Right lung (tissue), 2 donors: ENCODE measurements at regions not wholly inside any gene's neighbourhood (a gene's known extent, or its start where the extent isn't known, plus 50 kb on each side); places are given as distances from the start of the nearest gene placed in this dataset.
"Not testable (repeated sequence)": the region's sequence is repeated elsewhere in the genome, so short reads cannot be mapped to it uniquely, and the experiment has no call there.

Source experiments
- DNase-seq, 2 donors: peaks; one replicate each; pipeline ENCODE4 v3.0.0-alpha.2; 2013

DNA sequence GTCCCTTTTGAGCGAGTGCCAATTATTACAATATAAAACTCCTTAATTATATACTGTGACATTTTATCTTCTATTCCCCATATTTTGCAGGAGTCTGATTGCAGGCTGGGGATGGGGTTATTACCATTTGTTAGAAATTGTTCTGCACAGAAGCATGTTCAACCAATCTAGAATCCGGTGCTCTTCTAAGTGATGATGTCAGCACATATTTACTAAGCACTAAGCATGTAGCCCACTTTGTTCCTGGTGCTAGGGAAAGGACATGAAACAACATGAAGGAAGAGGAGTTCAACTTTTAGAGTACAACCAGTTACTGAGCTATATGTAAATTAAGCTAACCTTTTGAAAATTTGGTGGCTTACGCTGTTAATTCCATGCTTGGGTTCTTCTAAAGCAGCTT, 52.8 kb upstream of the IL1RAPL2 start:
- DNase-seq = no peak

DNA sequence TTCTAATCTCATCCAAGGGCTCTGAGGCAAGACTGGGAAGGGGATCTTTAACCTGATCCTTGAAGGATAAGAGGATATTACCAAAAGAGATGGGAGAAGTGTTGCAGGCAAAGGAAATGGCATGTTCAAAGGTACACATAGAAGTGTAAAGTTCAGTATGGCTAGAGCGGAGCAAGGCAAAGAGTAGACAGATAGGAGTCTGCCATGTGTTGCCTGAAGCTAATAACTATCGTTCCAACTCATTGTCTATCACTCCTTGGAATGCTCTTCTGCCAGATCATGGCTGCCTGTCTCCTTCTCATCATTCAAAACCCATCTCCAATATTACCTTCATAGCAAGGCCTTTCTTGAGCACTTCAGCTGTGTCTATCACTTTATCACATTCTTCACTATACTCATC, 55.2 kb upstream of the IL1RAPL2 start:
- DNase-seq = no peak

DNA sequence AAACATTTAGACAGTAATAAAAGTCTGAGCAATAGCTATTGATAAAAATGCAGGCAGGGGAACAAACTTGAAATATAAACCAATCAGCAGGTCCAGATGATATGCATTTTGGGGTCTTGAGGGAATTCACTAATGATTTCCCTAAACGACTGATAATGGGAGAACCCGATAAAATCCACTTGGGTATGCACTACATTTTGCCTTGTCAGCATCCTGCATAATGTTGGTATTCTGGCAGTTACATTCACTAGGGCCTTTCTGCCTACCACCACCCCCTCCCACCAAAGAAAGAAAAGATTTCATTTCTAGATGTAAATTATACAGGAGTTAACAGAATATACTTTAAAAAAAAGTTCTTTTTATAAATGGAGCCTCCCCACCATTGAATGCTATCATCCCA, 63.5 kb upstream of the IL1RAPL2 start:
- no peak for DNase-seq

DNA sequence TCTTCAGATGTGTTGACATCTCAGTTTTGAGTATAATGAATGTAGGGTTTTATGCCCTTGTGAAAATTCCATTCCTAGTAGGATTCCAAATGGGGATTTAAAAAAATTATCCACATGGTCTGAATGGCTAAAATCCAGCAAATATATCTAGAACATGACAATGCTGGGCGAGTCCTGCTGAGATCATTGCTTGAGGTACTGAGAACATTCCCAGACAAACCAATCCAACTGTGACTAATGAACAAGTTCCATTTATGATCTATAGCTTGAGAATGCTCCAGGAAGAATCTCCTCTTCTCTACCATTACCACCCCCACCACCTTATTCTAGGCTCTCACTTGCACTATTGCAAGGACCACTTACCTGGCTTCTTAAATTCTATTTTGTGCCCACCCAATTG, 77.2 kb upstream of the IL1RAPL2 start:
- DNase-seq = no peak

DNA sequence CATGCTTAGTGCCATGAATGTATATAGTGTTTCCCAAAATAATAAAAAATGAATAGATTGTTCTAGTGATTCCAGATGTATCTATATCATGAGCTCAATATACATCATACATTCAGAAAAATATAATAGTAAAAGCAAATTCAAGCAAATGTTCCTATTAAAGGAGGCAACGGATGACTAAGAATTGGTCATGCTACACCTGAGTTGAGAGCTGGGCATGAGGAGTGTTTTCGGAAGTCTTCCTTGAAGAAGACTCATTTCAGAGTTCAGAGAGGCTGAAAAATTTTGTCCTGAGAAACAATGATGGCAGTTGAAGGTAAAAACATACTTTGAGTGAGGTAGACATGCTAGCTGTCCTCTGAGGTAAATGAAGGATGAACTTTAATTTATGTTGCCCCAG, 79.3 kb upstream of the IL1RAPL2 start:
- no peak for DNase-seq

DNA sequence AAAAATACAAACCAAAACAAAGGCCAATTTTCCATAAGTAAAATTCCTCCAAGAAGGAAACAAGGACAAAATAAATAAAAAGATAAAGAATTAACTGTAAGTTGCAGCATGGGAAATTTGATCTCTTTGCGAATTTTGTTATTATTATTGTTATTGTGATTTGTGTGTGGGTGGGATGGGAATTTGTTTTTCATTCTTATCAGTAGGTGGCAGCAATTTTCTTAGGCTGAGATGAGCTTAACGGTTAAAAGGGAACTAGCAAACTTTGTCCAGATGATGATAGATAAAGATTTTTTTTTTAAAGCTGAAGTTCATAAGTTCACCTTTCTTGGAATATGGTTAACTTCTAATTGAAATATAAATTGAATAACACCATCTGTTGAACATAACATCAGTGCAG, 83.2 kb upstream of the IL1RAPL2 start:
- no peak for DNase-seq

DNA sequence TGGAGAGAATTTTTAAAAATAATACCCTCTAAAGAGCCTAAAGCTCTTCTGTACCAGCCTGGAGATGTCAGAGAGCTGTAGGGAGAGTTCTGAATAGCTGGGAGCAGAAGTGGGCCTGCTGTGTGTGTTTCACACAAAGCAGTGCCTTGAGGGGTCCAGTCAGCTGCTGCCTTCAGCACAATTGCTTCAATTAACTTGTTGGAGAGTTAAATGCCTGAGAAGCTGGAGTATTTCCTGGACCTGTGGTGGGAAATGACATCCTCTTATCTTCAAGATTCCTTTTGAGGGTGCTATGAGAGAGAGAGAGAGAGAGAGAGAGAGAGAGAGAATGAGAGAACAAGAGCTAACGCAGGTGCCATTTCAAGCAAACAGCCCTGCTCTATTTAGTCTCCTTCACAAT, 96.2 kb upstream of the IL1RAPL2 start:
- no peak for DNase-seq

DNA sequence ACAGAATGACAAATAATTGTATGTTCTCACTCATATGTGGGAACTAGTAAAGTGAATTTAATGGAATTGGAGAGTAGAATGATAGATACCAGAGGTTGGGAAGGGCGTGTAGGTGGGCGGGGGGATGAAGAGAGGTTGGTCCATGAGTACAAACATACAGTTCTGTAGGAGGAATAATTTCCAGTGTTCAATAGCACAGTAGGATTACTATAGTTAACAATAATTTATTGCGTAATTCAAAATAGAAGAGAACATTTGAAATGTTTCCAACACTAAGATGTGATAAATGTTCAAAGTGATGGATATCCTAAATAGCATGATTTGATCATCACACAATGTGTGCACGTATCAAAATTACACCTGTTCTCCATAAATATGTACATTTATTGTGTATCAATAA, 106.2 kb upstream of the IL1RAPL2 start:
- DNase-seq = no peak

DNA sequence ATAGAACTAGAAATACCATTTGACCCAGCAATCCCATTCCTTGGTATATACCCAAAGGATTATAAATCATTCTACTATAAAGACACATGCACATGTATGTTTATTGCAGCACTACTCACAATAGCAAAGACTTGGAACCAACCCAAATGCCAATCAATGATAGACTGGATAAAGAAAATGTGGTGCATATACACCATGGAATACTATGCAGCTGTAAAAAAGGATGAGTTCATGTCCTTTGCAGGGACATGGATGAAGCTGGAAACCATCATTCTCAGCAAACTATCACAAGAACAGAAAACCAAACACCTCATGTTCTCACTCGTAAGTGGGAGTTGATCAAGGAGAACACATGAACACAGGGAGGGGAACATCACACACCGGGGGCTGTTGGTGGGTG, 108.9 kb upstream of the IL1RAPL2 start:
- DNase-seq = not testable (repeated sequence)

DNA sequence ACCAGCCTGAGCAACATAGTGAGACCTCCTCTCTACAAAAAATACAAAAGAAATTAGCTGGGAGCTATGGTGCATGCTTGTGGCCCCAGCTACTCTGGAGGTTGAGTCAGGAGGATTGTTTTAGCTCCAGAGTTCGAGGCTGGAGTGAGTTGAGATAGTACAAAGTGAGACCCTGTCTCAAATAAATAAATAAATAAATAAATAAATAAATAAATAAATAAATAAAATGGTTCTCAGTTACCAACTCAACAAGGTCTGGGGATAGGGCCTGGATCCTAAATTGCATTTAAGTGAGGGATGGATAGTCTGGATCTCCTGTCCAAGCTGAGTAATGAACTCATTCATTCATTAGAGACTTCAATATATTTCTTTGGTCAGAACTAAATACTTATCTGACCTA, 115.7 kb upstream of the IL1RAPL2 start:
- no peak for DNase-seq

DNA sequence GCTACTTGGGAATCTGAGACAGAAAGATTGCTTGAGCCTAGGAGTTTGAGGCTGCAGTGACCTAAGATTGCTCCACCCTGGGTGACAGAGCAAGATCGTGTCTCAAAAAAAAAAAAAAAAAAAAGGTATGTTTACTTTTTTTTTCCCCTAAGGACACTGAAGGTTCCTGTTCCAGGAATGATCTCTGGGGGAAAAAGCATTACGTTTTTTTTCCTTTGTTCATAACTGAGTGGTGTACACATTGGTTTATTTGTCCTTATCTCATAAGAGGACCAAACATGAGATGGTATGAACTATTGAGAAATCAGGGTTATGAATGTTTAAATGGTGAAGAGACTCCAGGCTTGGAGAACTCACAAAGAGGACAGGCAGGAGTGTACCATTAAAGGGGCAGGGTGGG, 120.4 kb upstream of the IL1RAPL2 start:
- no peak for DNase-seq

DNA sequence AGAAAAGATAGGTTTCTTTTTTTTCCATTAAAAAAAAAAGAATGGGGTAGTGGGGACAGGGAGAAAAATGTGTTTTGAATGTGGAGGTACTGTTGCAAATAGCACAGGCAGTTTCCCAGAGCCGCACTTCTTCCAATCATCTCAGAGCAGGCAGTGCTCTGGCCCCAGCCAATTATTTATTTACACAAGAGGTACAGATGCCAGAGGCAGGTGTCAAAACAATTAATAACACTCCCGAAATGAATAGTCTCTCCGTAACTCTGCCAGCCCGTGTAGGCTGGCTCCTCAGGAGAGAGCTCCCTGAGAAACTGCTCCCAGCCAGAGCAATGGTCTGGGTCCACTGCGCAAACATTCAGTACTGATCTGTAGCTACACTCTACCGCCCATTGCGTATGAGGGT, 130.8 kb upstream of the IL1RAPL2 start:
- no peak for DNase-seq

DNA sequence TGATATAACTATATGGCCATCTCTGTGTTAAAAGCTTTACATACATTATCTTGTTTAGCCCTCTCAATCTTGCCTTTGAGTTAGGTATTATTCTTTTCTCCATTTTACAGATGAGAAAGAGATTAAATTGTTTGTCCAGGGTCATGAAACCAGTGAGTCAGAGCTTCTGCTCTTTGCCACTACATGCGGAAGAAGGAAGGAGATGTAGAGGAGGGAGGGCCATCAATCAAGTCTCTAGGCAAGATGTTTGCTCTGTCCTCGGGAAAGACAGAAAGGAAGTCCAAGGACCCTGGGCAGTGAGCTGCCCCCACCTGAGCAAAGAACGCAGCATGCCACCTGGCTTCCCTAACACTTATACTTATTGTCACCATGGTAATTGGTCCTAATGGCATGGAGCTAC, 133.7 kb upstream of the IL1RAPL2 start:
- DNase-seq = no peak

DNA sequence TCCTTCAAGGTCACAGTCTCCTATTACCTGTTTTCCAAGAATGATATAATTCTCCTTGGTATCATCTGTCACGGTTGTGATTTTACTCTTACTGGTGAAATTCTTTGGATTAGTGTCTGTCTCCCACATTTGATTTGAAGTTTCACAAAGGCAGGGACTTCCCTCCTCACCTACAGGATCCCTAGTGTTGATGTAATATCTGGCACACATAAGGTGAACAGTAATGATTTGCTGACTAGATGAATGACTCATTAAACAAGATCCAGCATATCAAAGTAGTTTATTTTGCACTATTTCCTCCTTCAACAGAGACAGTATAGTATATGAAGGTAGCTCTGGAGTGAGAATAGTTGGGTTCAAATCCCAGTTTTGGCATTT, 135.3 kb upstream of the IL1RAPL2 start:
- no peak for DNase-seq

DNA sequence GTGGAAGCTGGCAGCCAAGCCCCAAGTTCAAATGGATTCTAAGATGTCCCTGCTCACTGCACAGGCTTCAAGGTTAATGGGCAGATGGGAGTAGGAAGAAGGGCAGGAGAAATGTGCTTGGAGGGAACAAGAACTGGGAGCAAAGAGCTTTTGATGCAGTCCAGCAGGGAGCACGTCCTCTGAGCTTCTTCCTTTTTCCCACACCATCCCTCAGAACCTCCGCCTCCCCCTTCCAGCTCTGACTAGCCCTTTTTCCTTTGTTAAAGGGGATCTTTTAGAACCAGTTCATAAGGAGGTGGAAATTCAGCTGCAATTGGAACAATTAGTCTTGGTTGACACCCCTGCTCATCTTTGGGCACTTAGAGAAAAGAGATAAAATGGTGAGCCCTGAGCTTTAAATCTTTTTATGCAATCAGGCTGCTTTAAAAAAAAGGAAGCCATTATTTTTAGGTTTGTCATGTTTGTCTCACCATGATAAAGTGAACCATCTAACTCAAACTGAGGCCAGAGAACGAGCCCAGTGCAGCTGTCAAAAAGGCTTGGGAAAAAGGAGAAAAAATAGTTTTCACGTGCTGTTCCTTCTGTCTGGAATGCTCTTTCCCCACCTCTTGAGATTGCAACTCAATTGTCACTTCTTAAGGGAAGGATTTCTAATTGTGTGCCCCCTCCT, 135.8 kb upstream of the IL1RAPL2 start:
- DNase-seq = no peak

DNA sequence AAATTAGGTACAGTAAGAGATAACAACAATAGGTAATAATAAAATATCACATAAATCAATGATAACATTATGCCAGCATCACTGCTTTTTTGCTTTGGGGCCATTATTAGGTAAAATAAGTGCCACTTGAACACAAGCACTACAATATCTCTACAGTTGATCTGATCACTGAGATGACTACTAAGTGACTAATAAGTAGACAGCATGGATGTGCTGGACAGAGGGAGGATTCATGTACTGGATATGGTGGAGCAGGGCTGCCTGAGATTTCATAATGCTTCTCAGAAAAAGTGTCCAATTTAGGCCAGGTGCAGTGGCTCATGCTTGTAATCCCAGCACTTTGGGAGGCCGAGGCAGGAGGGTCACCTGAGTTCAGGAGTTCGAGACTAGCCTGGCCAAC, 137.8 kb upstream of the IL1RAPL2 start:
- no peak for DNase-seq

DNA sequence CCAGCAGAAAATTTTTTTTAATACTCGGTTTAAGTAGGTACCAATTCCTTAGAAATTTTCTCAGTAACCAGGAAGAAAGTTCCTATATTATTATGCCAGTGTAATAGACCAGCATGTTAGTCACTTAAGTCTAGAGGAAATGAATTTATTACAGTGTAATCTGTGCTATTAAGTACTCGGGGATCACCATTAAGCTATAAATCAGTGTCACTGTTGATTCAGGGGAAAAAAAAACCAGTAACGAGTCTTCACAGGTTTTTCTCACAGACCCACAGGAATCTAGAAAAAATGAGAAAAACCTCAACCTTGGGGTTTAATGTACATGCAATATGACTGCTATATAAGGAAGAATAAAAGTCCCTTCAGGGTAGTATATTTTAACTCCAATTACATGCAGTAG, 138.3 kb upstream of the IL1RAPL2 start:
- DNase-seq = no peak

DNA sequence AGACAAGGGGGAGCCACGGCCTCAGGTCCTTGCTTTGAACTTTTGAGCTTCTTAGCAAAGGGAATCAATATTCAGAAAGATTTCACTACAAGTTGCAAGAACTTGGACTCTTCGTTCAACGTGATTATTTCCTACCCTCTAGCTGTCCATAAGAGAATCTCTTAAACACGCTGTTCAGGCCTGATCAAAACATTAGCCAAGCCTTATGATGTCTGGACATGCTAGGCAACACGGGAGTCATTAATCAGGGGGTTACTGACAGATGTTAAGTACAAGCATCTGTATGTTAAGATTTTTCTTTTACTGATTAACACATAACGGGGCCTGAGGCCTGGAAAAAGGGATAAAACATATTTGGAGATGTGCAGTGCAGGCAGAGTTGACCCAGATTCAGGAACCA, 138.9 kb upstream of the IL1RAPL2 start:
- no peak for DNase-seq

DNA sequence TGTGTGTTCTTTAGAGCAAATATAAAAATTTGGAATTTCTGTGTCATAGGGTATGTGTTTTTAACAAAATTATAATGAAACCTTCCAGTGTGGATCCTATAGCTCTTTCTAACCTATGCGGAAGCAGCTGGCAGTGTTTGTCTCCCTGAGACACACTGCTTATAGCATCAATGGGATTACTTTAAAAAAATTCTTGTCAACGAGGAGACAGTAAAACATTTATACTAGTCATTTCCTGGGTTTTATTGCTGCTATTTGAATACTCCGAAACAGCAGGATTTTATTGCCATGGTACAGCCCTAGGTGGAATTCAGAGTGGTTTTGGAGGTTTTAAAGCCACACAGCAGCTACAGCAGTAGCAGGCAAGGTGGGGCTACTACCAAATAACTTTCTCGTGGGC, 145.1 kb upstream of the IL1RAPL2 start:
- no peak for DNase-seq

DNA sequence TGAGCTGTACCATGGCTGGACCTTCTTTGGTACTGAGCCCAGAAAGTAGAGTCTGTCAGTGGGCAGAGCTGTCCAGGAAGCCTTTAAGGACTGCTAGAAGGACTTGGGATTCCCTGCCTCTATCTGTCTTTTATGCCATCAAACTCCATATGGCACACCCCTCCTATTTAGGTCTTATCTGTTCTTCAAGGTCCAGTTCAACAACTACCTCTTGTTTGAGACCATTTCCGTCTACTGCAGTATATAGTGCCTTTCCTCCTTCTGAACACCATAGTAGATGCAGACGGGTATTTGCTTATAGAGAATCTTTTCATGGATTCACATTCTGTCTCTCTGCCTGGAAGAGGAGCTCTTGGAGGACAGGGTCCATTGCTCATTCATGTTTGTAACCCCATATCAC, 146.1 kb upstream of the IL1RAPL2 start:
- no peak for DNase-seq

DNA sequence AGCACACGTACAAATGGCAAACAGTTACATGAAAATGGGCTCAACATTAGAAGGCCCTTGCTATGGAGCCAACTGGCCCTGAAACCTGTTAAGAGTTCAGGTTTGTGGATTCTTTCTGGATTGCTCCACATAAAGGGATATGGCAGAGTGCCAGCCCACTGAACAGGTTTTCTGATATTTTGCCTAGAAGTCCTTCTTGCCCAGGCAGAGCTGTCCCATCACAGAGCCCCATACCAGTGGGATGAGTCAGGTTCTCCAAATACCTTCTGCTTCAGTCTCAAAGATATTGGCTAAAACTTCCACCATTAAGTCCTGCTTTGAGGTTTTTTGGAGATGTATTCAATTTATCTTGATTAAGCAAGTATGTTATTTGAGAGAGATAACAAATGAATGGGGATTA, 146.8 kb upstream of the IL1RAPL2 start:
- DNase-seq = no peak

DNA sequence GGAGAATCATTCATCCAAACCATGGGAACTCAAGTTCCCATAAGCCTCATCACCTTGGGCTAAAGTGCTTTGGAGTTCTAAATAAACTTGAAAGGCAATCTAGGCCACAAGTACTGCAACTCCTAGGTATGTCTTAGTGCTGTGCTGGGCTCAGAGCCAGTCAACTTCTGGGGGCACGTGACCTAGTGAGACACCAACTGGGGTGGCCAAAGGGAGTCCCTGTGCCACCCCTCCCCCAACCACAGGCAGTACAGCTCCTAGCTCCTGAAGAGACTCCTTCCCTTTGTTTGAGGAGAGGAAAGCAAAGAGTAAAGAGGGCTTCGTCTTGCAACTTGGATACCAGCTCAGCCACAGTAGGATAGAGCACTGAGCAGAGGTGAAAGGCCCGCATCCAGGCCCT, 154.2 kb upstream of the IL1RAPL2 start:
- DNase-seq = peak in 1 of 2 donors; percentile 10

DNA sequence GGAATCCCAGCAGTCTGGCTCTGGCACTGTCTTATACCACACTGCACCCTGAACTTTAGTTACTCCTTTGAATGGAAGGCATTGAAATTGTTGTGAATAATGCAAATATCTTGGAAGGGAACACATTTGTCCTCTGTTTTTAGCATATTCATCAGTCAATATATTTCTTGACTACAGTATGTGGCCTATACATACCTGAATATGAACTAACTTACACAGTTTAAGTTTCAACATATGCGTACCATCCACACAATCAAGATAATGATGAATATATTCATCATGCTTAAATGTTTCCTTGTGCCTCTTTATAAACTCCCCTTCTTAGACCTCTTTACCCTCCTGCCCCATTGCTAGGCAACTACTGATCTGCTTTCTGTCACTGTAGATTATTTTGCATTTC, 145.7 kb upstream of the ESX1 start:
- DNase-seq = no peak

DNA sequence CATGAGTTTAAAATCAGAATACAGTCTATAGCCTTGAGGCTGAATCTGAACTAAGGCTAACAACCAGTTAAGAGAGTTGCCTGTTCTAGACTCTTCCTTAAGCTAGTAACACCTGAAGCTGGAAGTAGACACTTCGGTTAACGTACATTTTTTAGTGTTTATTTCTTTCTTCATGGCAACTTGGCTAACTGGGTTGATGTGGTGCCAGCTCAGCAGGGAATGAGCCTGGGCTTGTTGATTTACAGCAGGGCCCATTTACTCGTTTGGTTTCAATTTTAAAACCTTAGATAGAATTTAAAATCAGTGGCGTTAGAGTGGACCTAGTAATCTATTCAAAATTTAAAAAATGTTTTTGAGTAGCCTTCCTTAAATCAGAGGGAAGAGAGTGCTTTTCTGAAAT, 137.6 kb upstream of the ESX1 start:
- no peak for DNase-seq

DNA sequence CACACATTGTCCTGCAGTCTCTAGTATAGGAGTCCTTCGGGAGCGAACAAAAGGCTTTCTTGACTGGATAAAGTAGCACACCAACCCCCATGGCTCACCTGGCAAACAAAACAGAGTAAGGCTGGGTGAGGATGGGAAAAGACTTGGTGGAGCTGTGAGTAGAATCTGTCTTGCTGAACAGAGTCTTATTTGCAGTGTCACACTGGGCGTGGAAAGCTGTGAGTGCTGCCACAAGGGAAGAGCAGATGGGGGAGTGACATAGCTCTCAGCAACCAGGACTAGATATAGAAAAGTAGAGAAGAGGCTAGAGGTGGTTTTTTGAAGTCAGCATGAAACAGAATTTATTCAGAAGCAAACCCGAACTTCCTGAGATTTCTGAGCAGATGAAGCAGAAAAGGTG, 137.2 kb upstream of the ESX1 start:
- DNase-seq = no peak
